CD4-positive, alpha-beta T cell treated with Interleukin-4 for 4 hours (primary cell): ENCODE measurements at regions not wholly inside any gene's neighbourhood (a gene's known extent, or its start where the extent isn't known, plus 50 kb on each side); places are given as distances from the start of the nearest gene placed in this dataset.

Experiments used
- DNase-seq: peaks from one replicate; pipeline ENCODE4 v3.0.0-alpha.2; 2020

DNA sequence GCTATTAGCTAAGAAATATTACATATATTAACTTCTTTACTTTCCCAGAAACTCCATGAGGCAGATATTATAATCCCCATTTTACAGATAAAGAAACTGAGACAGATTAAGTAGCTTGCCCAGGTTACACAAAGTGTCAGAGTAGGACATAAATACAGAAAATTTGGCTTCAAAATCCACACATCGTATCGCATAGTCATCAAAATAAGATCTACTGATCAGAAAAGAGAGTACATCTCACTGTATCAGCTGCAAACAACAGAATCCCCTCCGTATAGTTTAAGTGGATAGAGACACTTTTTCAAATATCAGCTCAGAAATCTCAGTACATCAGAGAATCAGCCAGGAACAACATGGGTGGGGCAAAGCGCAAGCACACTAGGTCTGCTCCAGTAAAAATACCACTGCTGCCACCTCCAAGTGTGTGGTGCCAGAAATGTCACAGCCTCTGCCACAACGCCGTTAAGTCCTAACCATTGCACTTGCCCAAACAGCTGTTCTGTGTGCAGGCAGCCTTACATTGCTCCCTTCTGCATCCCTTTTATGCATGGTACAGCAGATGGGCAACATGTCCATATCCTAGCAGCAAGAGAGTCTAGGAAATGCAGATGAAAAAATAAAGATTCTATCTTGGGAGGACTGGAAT is 204.8 kb downstream of the KLF12 start:
- DNase-seq, result no peak

DNA sequence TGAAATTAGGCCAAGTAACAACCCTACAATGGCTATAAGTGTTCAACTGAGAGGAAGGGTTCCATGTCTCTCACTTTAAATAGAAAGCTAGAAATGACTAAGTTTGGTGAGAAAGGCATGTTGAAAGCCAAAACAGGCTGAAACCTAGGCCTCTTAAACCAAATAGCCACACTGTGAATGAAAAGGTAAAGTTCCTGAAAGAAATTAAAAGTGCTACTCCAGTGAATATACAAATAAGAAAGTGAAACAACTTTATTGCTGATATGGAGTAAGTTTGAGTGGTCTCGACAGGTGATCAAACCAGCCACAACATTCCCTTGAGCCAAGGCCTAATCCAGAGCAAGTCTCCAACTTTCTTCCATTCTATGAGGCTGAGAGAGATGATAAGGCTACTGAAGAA is 209.6 kb downstream of the KLF12 start:
- no peak for DNase-seq

DNA sequence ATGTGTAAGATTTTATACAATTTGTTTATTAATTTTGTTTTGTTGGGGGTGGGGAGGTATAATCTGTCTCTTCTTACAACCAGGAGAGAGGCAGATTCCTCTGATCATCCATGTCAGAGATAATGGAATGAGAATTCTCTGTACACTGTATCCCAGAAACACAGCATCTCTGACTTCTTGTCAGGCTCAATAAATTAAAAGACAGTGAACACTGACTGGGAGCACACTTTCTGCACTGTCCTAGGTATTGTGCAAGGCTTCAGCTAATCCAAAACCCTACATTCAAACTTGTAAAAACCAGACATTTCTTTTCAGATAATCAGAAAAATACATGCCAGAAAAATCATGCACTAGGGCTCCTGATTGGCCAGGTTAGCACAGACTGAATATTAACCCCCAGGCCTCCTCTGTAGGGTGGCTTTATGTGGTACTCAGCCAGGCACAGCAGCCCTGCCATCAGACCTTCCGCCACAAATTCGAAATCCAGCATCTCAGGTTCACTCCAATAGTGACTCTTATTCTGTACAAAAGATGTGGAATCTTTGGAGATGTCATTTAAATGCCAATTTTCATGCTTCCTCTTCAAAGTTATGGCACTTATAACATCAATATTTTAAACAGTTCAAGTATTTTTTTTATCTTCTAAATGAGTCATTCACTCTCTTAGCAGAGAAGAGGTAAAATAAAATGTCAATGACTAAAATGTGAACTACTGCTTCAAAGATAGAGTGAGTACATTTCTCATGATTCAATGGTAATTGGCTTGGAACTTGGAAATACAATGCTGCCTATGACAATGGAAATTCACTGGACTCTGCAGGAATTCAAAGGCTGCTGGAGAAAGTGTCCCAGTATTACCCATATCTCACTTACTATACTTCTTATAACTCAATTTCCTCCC is 211.5 kb downstream of the KLF12 start:
- no peak for DNase-seq

DNA sequence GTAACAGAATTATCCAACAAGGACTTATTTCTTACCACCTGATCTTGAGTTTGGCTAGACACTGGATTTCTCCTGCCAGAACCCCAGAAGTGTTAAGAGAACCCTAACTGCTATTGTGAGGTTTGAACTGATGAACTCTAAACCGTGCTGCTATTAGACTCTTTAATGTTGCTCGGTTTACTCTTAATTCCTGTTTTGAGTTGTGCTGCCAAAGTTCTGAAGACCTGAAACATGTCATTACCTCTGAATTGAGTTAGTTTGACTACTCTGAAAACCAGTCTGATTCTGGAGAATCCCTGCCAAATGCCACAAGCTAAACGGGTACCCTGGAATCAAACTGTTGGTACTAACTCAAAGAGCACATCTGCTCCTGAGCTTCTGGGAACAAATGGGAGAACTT is 215.5 kb downstream of the KLF12 start:
- no peak for DNase-seq

DNA sequence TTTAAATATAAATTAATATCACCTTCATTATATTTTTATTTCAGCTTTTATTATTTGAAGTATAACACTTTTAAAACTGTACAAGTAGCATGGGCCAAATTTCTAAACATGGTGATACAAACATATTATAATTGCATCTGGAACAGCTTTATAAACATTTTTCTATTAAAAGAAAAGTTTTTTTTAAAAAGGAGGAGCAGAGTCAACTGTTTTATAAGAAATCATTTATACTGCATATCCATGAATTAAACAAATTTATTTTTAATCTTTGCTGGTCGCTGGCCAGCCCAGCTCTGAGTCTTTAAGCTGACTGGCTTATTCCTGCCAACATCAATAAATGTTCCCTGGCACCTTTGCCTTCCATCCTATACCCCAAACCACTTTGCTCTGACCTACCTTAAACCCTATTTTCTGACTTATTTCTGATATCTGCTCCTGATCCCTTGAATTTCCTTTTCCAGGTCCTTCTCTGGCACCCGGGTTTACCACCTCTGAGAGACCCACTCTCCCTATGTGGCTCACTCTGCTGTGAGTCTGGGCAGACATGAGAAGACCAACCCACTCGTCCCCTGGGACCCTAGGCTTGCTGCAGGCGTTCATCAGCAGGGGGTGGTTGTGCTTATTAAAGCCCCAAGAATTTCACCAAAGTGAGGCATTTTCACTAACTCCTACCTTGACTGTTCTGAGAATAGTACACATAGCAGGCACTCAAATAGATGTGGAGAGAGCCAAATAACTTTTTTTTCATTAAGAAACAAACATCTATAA is 220.3 kb downstream of the KLF12 start:
- DNase-seq, result no peak

DNA sequence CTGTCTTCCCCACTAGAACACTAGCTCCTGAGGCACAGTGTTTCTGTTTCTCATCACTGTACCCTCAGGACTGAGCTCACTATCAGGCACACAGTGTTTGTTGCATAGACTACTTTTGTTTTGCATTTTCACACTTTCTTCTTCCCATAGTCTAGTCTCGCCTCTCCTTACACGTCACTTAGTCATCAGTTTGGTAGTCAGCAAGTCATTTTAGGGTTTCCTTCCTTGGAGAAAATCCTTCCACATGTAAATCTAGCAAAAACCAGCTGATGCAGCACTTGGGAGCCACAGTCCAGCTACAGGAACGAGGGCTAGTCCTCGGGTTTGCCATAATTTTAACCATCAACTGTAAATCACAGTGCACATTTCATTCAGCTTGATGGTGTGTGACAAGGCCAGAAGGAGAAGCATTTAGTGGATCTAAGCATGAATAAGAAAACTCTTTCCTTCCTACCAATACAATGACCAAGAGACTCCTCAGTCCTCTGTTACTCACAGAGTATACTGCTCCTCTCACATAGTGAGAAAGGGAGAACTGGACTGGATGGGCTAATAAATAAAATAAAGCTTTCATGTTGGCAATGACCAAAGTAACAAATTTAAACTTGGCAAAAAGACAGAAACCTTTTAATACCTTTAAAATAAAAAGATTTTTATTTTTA is 221.0 kb downstream of the KLF12 start:
- DNase-seq, result no peak

DNA sequence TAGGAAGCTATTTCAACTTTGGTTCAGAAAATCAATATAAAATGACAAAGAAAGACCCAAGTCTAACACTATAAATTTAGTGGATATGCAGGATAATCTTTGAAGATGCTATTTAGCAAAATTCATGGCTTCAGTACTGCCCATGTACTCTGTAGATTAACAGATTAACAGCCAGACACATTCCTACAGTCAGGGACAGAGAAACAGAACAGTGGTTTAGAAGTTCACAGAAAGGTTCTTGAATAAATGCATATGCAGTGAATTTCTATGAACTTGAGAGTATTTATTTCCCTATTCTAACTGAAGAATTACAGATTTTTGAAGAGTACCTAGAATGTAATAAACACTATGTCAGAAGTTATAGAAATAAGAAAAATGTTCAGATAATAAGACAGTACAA is 222.8 kb downstream of the KLF12 start:
- no peak for DNase-seq

DNA sequence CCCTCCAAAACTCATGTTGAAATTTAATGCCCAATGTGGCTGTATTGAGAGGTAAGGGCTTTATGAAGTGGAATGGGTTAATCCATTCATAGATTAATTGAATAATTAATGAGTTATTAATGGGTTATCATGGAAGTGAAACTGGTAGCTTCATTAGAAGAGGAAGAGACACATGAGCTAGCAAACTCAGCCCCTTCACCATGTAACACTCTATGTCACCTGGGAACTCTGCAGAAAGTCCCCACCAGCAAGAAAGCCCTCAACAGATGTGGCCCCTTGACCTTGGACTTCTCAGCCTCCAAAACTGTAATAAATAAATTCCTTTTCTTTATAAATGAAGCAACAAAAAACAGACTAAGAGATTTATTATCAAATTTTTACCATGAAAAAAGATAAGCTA is 223.5 kb downstream of the KLF12 start:
- DNase-seq, result no peak

DNA sequence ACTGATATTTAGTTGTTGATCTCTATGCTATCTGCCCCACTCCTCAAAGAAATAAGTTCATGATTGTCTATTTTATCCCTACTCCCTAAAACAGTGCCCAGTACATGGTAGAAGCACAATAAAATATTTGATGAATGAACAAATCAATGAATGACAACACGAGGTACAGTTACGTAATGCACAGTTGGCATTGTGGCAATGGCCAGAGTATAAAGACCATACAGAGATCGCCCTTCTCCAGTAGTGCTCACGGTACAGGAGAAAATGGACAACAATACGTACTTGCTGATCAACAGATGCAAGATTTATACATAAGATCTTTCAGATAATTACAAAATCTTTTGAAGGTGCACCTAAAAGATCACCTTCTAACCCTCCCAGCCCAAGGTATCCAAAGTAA is 225.4 kb downstream of the KLF12 start:
- no peak for DNase-seq

DNA sequence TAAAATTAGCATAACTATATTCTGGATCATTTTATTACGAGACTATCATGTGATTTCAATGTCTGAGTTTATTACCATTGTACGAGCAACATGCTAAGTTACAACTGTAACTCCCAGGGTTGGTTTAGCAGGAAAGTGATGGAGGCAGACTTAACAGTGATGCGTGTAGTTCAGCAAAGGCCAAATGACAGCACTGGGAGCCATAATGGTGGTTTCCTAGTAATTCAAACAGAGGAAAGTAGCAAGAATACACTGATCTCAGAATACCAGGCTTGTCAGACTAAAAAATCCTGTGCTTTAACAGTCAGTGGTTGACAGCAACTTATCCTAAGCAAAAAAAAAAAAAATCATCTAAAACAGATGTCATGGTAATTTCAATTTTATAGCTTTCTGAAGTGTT is 229.6 kb downstream of the KLF12 start:
- no peak for DNase-seq

DNA sequence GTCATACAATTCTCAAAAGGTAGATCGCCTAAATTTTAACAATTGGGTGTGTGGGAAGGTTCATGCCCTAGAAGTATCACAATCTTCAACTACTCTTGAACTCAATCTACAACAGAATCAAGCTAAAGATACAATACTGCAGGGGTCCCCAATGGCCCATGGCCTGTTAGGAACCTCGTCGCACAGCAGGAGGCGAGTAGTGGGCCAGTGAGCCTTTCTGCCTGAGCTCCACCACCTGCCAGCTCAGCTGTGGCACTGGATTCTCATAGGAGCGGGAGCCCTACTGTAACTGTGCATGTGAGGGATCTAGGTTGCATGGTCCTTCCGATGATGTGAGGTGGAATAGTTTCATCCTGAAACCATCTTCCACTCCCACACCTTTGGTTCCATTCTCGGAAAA is 230.6 kb downstream of the KLF12 start:
- DNase-seq, result no peak

DNA sequence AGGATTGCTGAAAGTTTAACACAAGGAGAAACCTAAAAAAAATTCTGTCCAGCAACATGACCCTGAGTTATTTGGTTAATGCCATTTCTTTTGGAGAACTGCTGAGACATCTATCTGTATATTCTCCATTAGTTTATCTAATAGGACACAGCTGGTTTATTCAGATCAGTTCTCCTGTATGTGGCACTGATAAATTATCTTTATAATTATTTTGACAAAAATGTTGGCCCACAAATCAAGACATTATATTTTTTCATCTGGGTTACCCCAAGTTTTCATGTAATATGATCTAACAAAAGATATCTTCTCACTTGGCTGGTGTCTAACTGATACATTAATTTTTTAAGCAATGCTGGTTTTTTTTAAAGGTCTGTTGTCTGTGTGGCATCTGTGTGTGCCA is 231.4 kb downstream of the KLF12 start:
- no peak for DNase-seq

DNA sequence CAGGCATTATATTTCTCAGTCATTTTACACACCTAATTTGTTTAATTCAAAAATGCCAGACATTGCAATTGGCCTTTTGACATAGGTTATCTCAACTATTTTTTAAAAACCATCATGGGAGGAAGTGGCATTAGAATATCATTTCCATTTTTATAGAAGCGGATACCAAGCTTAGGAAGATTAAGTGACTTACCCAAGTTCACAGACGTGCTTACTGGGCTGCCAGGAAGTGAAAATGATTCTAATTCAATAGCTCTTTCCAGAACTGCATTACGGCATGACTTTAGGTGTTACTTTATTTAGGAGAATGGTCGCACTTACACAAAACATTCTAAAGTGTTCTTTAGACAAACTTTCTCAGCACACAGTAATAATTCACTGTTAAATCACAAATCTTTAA is 231.9 kb downstream of the KLF12 start:
- DNase-seq, result no peak

DNA sequence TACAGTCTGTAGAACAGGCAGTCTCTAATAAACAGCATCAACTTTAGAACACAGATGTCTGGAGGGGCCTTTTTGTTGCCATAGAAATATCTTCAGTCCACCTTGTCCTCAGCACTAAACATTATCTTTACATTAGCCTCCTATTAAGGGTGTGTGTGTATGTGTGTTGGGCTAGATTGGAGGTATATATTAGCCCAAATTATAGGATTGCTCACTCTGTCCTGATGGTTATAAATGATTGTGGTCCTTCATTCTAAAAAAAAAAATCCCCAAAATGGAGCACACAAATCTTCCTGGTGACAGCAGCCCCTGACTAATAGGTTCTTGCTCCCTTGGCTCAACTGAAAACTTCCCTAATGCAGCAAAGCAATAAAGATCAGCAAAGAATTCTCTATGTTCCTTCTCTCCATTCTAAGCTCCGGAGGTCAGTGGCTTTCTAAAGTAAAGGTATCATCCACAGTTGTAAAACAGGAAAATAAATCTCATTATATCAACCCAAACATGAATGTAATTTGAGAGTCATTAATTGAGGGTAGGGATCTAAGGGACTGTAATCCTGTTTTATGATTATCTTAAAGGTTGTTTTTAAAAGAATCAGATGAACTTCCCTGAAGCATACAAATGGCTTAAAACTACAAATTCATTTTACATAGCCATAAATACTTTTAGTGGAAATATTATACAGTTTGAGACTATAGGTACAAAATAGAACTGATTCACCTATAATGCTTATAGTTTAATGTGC is 232.7 kb downstream of the KLF12 start:
- DNase-seq, result no peak

DNA sequence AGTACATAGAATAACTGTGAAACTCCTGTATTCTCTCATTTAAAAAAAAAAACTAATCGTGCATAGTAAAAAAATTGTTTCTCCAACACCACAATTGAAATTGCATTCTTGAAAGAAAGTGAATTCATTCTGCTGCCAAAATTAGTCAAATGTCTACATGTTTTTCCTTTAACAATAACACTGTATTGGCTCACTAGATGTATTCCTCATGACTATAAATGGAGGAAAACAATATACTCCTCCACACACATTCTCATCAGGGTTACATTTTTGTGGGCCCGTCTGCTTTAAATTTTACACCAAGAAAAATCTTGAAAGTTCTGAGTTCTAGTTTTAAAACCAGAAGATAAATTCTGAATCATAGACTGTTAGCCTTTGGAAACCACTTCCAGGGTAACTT is 233.6 kb downstream of the KLF12 start:
- DNase-seq, result no peak

DNA sequence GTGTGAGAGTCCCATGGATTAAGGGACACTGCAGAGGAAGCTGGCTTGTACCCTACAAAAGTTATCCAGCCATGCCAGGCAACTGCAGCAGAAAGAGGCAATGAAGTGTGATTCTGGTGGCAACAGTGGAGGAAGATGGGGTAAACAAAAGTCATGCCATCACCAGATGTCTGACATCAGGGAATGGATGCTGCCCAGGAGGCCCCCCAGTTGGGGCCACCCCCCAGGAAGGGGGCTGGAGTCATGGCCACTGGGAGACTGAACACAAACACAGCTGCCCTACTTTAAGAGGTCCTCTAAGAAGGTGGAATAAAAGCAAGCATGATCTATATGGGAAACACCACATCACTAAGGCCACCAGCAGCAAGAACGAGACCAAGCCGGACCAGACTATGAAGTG is 235.3 kb downstream of the KLF12 start:
- DNase-seq, result no peak

DNA sequence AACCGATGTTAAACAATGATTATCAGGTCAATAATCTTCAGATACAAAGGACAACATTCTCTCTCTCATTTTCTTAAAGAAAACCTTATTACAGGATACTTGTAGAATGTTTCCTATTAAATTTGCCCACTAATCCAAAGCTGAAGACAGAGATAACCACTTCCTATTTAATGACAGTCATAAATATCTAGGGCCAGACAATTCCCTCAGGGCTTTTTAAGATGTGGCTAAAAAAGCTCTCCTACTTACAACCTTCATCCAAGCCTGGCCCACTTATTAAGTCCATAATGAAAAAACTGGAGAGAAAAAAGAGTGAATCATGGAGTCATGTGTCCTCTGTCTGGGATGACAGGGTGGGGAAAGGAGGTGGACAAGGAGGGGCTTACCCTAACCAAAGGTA is 235.9 kb downstream of the KLF12 start:
- DNase-seq, result no peak

DNA sequence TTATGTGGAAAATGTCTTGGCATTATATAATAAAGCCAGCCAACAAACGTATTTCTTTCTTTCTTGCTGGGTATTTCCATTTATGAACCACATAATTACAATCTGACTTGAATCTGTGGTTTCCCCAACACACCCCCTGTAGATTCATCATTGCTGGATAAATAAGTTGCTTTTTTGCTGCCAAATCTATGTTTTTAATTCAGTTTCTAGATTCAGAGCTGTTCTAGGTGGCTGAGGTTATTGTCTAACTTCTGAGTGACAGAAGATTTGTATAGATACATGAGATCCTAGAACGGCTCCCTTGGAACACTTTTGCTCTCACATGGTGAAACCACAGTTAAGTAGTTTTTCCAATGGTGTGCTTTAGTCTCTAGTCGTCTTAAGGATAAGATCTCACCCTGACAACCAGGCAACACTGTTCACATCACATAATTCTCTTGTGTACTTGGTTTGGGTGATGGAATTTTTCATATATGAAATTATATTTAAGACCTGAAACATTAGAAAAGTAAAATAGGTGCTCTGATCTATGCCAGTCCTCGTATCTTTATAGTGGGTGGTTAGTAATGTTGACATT is 239.1 kb downstream of the KLF12 start:
- peak; percentile 17 for DNase-seq

DNA sequence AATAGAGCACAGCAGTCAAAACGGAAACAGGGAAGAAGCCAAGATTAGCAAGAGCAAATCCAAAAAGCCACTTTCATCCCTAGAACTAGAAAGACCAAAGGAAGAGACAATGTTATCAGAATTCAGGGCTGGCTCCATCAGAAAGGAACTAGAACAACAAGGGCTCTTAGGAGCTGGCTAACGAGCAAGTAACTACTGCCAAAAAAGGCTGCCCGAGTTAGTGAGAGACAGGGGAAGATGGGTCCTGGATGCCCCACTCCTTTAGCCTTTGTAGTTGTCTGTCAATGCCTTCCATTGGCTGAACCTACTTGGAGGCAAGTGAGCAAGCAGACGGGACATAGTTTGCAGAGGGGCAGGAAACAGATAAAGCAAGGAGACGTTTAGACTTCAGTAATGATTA is 240.4 kb downstream of the KLF12 start:
- no peak for DNase-seq

DNA sequence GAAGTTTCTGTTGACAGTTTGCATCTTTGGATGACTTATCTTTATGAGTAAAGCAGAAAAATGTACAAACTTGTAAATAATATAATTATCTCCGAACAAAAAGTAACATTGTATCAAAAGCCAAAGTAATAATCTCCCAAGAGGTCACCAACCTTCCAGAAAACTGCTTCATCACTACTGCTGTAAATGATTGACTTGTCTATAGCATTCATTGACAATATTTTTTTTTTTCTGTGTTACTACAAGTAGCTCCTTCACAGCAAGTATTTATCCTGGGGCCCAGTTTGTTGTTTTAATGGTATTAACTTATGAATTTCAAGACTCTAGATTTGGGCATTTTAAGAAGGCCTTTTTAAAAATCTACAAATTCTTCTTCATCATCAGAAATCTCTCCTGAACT is 242.4 kb downstream of the KLF12 start:
- no peak for DNase-seq

DNA sequence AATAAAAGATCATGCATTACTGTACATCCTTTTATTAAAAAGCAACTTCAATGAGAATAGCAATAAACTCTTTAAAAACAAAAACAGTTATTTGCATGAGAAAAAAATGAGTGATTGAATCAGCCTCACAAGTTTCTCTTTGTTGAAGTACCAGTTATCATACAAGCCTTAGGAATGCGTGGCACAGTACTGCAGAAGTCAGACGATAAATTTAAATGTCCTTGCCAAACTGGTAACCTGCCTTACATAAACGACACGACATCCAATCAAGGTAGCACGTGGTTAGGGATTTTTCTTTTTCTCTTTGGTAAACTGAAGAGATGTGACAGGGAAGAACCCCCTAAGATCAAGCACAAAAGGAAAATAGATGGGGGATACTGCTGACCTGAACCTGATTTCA is 251.0 kb downstream of the KLF12 start:
- no peak for DNase-seq

DNA sequence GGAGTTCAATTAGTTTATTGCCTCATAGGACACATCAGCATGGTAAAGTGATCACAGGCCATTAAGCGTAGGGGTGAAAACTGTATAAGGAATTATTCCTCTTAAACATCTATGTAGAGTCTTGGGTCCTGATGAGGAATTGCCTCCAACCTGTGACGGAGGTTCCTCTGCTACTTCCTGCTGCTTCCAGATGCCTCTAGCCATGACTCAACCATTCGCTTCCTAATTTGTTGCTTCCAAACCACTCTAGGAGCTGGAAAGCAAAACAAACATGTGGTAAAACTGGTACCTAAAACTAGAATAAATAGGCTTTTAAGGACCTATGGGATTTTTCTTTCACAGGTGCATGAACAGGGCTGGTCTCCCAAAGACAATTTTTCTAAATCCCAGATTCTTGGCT is 253.8 kb downstream of the KLF12 start:
- DNase-seq, result no peak
